GM23338 (cell line): ENCODE measurements at regions not wholly inside any gene's neighbourhood (a gene's known extent, or its start where the extent isn't known, plus 50 kb on each side); places are given as distances from the start of the nearest gene placed in this dataset.

Source experiments
- ATAC-seq: fragments of 200-7000 bp; cut with Tn5 transposase; 3 replicates; pipeline ENCODE4 v1.9.1; 2020
- DNase-seq: peaks from one replicate; pipeline ENCODE4 v3.0.0-alpha.2; 2015; ENCODE audit warnings: low spot score
- H2AFZ ChIP-seq: fragments of 200-600 bp; sonication (generic); 2 replicates; pipeline ENCODE4 v1.8.0; 2016; ENCODE audit warnings: antibody characterized with exemption, mild to moderate bottlenecking, moderate library complexity
- H3F3A ChIP-seq: fragments of 200-600 bp; sonication (generic); replicated peaks from 2 replicates; pipeline ENCODE4 v1.8.0; 2017; ENCODE audit warnings: antibody characterized with exemption, mixed run types, low read depth
- H3K27ac ChIP-seq: fragments of 200-600 bp; sonication (generic); 2 replicates; pipeline ENCODE4 v1.6.1; 2016; ENCODE audit warnings: low read depth
- H3K27me3 ChIP-seq: fragments of 200-600 bp; sonication (generic); 2 replicates; pipeline ENCODE4 v1.8.0; 2016; ENCODE audit warnings: mild to moderate bottlenecking, mixed run types, moderate library complexity; ENCODE audit not compliant: insufficient read depth
- H3K36me3 ChIP-seq: fragments of 200-600 bp; sonication (generic); 2 replicates; pipeline ENCODE4 v1.8.0; 2016; ENCODE audit warnings: mild to moderate bottlenecking; ENCODE audit not compliant: insufficient read depth
- H3K4me1 ChIP-seq: fragments of 200-600 bp; sonication (generic); 2 replicates; pipeline ENCODE4 v1.8.0; 2016; ENCODE audit warnings: mild to moderate bottlenecking, moderate library complexity; ENCODE audit not compliant: insufficient read depth
- H3K4me2 ChIP-seq: fragments of 200-600 bp; sonication (generic); 2 replicates; pipeline ENCODE4 v1.7.1; 2017; ENCODE audit warnings: mixed run types
- H3K4me3 ChIP-seq: fragments of 200-600 bp; sonication (generic); 2 replicates; pipeline ENCODE4 v1.6.1; 2016; ENCODE audit warnings: mixed run types
- H3K79me2 ChIP-seq: fragments of 200-600 bp; sonication (generic); replicated peaks from 2 replicates; pipeline ENCODE4 v1.8.0; 2017; ENCODE audit warnings: mild to moderate bottlenecking; ENCODE audit not compliant: insufficient read depth
- H3K9me2 ChIP-seq: fragments of 200-600 bp; sonication (generic); 2 replicates; pipeline ENCODE4 v1.8.0; 2017; ENCODE audit not compliant: insufficient read depth
- H4K20me1 ChIP-seq: fragments of 200-600 bp; sonication (generic); replicated peaks from 2 replicates; pipeline ENCODE4 v1.8.0; 2017; ENCODE audit warnings: mild to moderate bottlenecking; ENCODE audit not compliant: insufficient read depth
- H3K27ac Mint-ChIP-seq: 2 replicates; pipeline ENCODE4 v1.8.0; 2020; ENCODE audit warnings: inconsistent platforms, mild to moderate bottlenecking, moderate library complexity, mixed read lengths
- H3K27me3 Mint-ChIP-seq: 3 replicates; pipeline ENCODE4 v1.8.0; 2022; ENCODE audit warnings: low read depth, mild to moderate bottlenecking, moderate library complexity, mixed read lengths, inconsistent platforms; ENCODE audit not compliant: insufficient read depth, poor library complexity
- H3K36me3 Mint-ChIP-seq: 3 replicates; pipeline ENCODE4 v1.8.0; 2021; ENCODE audit warnings: low read depth, mild to moderate bottlenecking, inconsistent platforms, moderate library complexity, mixed read lengths
- H3K4me1 Mint-ChIP-seq: 3 replicates; pipeline ENCODE4 v1.8.0; 2020; ENCODE audit warnings: mild to moderate bottlenecking, inconsistent platforms, mixed read lengths
- H3K4me3 Mint-ChIP-seq: 3 replicates; pipeline ENCODE4 v1.8.0; 2021; ENCODE audit warnings: moderate library complexity, mild to moderate bottlenecking, inconsistent platforms, mixed read lengths
- H3K9me3 Mint-ChIP-seq: 3 replicates; pipeline ENCODE4 v1.8.0; 2020; ENCODE audit warnings: moderate library complexity, mild to moderate bottlenecking, inconsistent platforms, mixed read lengths
- CREB1 ChIP-seq: fragments of 250-450 bp; sonication (Bioruptor Pico); IDR thresholded peaks from 2 replicates; pipeline ENCODE4 v1.5.0; 2020; ENCODE audit warnings: low read depth, mild to moderate bottlenecking, moderate library complexity
- EZH2 ChIP-seq: fragments of 200-600 bp; sonication (generic); IDR thresholded peaks from one replicate; pipeline ENCODE4 v1.8.0; 2017; ENCODE audit warnings: antibody characterized with exemption, mild to moderate bottlenecking, low read depth; ENCODE audit not compliant: unreplicated experiment
- EZH2phosphoT487 ChIP-seq: fragments of 200-600 bp; sonication (generic); IDR thresholded peaks from one replicate; pipeline ENCODE4 v1.8.1; 2018; ENCODE audit warnings: antibody characterized with exemption; ENCODE audit not compliant: unreplicated experiment
- JUNB ChIP-seq: IDR thresholded peaks from one replicate; pipeline ENCODE4 v1.6.1; 2016; ENCODE audit warnings: antibody characterized with exemption; ENCODE audit not compliant: unreplicated experiment
- NANOG ChIP-seq: IDR thresholded peaks from 2 replicates; pipeline ENCODE4 v1.6.1; 2016; ENCODE audit warnings: antibody characterized with exemption, borderline replicate concordance
- POLR2AphosphoS5 ChIP-seq: IDR thresholded peaks from 2 replicates; pipeline ENCODE4 v1.6.1; 2016; ENCODE audit warnings: antibody characterized with exemption, low read depth
- STAT1 ChIP-seq: IDR thresholded peaks from one replicate; pipeline ENCODE4 v1.6.1; 2016; ENCODE audit warnings: antibody characterized with exemption; ENCODE audit not compliant: unreplicated experiment
- ZNF114 ChIP-seq: fragments of 250-450 bp; sonication (Bioruptor Pico); IDR thresholded peaks from 2 replicates; pipeline ENCODE4 v1.5.0; 2020; ENCODE audit warnings: mild to moderate bottlenecking, moderate library complexity
- ZNF331 ChIP-seq: fragments of 250-450 bp; sonication (Bioruptor Pico); IDR thresholded peaks from 2 replicates; pipeline ENCODE4 v1.5.0; 2020; ENCODE audit warnings: low read depth, mild to moderate bottlenecking, moderate library complexity
- TF ChIP-seq, protein P1 (sequence below): IDR thresholded peaks from one replicate; pipeline ENCODE4 v1.6.1; 2018; ENCODE audit warnings: antibody characterized with exemption; ENCODE audit not compliant: unreplicated experiment
- TF ChIP-seq, protein P2 (sequence below): fragments of 250-450 bp; sonication (Bioruptor Pico); IDR thresholded peaks from 2 replicates; pipeline ENCODE4 v1.5.0; 2020; ENCODE audit warnings: mild to moderate bottlenecking, moderate library complexity
- TF ChIP-seq, protein P3 (sequence below), 2 experiments: fragments of 200-600 bp in 1 of 2; sonication (generic) in 1 of 2; conservative IDR thresholded peaks; 2 replicates each; pipeline versions ENCODE4 v1.5.1 to v1.6.1; 2016 to 2017; ENCODE audit warnings: antibody characterized with exemption in 2 of 2, low read depth in 2 of 2, mild to moderate bottlenecking in 2 of 2, moderate library complexity in 1 of 2
- TF ChIP-seq, protein P4 (sequence below): IDR thresholded peaks from 2 replicates; pipeline ENCODE4 v1.6.1; 2016; ENCODE audit warnings: antibody characterized with exemption

DNA sequence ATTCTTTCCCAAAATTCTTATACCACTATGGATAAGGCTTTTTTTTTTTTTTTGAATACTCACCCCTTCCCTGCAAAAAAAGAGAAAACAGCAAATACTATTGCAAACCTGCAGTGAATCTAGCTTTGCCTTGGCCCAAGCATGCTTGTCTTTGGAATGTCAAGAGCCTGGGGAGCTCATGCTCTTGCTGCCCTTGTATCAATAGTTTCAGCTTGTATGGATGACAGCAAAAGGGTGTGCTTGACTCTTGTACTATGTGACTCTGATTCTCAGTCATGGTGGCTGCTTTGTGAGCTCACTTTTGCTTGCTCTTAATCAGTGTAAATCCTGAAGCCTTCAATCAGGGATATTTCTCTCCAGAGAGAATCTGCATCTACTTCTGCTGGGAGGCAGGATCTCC lies 149.2 kb downstream of the EMP1 start:
- TF ChIP-seq, protein P1, sequence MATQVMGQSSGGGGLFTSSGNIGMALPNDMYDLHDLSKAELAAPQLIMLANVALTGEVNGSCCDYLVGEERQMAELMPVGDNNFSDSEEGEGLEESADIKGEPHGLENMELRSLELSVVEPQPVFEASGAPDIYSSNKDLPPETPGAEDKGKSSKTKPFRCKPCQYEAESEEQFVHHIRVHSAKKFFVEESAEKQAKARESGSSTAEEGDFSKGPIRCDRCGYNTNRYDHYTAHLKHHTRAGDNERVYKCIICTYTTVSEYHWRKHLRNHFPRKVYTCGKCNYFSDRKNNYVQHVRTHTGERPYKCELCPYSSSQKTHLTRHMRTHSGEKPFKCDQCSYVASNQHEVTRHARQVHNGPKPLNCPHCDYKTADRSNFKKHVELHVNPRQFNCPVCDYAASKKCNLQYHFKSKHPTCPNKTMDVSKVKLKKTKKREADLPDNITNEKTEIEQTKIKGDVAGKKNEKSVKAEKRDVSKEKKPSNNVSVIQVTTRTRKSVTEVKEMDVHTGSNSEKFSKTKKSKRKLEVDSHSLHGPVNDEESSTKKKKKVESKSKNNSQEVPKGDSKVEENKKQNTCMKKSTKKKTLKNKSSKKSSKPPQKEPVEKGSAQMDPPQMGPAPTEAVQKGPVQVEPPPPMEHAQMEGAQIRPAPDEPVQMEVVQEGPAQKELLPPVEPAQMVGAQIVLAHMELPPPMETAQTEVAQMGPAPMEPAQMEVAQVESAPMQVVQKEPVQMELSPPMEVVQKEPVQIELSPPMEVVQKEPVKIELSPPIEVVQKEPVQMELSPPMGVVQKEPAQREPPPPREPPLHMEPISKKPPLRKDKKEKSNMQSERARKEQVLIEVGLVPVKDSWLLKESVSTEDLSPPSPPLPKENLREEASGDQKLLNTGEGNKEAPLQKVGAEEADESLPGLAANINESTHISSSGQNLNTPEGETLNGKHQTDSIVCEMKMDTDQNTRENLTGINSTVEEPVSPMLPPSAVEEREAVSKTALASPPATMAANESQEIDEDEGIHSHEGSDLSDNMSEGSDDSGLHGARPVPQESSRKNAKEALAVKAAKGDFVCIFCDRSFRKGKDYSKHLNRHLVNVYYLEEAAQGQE = no peak
- TF ChIP-seq ZNF114 (CRISPR knock-in tag) (no peak), ZNF331 (no peak), JUNB (no peak), EZH2 (no peak), CREB1 (CRISPR knock-in tag) (no peak), NANOG (no peak), EZH2phosphoT487 (no peak), POLR2AphosphoS5 (no peak), STAT1 (no peak)
- TF ChIP-seq, protein P2, sequence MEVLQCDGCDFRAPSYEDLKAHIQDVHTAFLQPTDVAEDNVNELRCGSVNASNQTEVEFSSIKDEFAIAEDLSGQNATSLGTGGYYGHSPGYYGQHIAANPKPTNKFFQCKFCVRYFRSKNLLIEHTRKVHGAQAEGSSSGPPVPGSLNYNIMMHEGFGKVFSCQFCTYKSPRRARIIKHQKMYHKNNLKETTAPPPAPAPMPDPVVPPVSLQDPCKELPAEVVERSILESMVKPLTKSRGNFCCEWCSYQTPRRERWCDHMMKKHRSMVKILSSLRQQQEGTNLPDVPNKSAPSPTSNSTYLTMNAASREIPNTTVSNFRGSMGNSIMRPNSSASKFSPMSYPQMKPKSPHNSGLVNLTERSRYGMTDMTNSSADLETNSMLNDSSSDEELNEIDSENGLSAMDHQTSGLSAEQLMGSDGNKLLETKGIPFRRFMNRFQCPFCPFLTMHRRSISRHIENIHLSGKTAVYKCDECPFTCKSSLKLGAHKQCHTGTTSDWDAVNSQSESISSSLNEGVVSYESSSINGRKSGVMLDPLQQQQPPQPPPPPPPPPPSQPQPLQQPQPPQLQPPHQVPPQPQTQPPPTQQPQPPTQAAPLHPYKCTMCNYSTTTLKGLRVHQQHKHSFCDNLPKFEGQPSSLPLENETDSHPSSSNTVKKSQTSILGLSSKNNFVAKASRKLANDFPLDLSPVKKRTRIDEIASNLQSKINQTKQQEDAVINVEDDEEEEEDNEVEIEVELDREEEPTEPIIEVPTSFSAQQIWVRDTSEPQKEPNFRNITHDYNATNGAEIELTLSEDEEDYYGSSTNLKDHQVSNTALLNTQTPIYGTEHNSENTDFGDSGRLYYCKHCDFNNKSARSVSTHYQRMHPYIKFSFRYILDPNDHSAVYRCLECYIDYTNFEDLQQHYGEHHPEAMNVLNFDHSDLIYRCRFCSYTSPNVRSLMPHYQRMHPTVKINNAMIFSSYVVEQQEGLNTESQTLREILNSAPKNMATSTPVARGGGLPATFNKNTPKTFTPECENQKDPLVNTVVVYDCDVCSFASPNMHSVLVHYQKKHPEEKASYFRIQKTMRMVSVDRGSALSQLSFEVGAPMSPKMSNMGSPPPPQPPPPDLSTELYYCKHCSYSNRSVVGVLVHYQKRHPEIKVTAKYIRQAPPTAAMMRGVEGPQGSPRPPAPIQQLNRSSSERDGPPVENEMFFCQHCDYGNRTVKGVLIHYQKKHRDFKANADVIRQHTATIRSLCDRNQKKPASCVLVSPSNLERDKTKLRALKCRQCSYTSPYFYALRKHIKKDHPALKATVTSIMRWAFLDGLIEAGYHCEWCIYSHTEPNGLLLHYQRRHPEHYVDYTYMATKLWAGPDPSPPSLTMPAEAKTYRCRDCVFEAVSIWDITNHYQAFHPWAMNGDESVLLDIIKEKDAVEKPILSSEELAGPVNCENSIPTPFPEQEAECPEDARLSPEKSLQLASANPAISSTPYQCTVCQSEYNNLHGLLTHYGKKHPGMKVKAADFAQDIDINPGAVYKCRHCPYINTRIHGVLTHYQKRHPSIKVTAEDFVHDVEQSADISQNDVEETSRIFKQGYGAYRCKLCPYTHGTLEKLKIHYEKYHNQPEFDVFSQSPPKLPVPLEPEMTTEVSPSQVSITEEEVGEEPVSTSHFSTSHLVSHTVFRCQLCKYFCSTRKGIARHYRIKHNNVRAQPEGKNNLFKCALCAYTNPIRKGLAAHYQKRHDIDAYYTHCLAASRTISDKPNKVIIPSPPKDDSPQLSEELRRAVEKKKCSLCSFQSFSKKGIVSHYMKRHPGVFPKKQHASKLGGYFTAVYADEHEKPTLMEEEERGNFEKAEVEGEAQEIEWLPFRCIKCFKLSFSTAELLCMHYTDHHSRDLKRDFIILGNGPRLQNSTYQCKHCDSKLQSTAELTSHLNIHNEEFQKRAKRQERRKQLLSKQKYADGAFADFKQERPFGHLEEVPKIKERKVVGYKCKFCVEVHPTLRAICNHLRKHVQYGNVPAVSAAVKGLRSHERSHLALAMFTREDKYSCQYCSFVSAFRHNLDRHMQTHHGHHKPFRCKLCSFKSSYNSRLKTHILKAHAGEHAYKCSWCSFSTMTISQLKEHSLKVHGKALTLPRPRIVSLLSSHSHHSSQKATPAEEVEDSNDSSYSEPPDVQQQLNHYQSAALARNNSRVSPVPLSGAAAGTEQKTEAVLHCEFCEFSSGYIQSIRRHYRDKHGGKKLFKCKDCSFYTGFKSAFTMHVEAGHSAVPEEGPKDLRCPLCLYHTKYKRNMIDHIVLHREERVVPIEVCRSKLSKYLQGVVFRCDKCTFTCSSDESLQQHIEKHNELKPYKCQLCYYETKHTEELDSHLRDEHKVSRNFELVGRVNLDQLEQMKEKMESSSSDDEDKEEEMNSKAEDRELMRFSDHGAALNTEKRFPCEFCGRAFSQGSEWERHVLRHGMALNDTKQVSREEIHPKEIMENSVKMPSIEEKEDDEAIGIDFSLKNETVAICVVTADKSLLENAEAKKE (CRISPR knock-in tag) = no peak
- TF ChIP-seq, protein P3, sequence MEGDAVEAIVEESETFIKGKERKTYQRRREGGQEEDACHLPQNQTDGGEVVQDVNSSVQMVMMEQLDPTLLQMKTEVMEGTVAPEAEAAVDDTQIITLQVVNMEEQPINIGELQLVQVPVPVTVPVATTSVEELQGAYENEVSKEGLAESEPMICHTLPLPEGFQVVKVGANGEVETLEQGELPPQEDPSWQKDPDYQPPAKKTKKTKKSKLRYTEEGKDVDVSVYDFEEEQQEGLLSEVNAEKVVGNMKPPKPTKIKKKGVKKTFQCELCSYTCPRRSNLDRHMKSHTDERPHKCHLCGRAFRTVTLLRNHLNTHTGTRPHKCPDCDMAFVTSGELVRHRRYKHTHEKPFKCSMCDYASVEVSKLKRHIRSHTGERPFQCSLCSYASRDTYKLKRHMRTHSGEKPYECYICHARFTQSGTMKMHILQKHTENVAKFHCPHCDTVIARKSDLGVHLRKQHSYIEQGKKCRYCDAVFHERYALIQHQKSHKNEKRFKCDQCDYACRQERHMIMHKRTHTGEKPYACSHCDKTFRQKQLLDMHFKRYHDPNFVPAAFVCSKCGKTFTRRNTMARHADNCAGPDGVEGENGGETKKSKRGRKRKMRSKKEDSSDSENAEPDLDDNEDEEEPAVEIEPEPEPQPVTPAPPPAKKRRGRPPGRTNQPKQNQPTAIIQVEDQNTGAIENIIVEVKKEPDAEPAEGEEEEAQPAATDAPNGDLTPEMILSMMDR (conservative IDR thresholded peaks at IDR 0.05; ENCODE audit: low read depth in 2 of 2) = no peak
- TF ChIP-seq, protein P4, sequence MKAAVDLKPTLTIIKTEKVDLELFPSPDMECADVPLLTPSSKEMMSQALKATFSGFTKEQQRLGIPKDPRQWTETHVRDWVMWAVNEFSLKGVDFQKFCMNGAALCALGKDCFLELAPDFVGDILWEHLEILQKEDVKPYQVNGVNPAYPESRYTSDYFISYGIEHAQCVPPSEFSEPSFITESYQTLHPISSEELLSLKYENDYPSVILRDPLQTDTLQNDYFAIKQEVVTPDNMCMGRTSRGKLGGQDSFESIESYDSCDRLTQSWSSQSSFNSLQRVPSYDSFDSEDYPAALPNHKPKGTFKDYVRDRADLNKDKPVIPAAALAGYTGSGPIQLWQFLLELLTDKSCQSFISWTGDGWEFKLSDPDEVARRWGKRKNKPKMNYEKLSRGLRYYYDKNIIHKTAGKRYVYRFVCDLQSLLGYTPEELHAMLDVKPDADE = no peak
- Histone ChIP-seq H3F3A (no peaks in the 10 kb centered on the region), H3K79me2 (no peaks in the 10 kb centered on the region), H3K27ac (no peak overlapping the region), H2AFZ (0 out of 2 replicates have a peak overlapping the region, but pooled peaks have one; percentile 32), H3K9me2 (peaks cover 9% of the 10 kb centered on the region), H3K4me1 (no peaks in the 10 kb centered on the region), H3K36me3 (no peaks in the 10 kb centered on the region), H3K4me3 (no peak overlapping the region), H4K20me1 (no peaks in the 10 kb centered on the region), H3K27me3 (no peaks in the 10 kb centered on the region), H3K4me2 (no peak overlapping the region)
- ATAC-seq (no peak), DNase-seq (no peak)
- no peak overlapping the region for H3K27ac Mint-ChIP-seq
- no peaks in the 10 kb centered on the region for H3K27me3 Mint-ChIP-seq
- no peaks in the 10 kb centered on the region for H3K9me3 Mint-ChIP-seq
- no peaks in the 10 kb centered on the region for H3K36me3 Mint-ChIP-seq
- no peak overlapping the region for H3K4me3 Mint-ChIP-seq
- H3K4me1 Mint-ChIP-seq = peaks cover 1% of the 10 kb centered on the region; the same call in 2 of the 3 replicates
